ENCODE measurements at regions not wholly inside any gene's neighbourhood (a gene's known extent, or its start where the extent isn't known, plus 50 kb on each side); places are given as distances from the start of the nearest gene placed in this dataset.
A peak's percentile ranks its signal among the peaks of the same experiment; 100 is the strongest.

DNA sequence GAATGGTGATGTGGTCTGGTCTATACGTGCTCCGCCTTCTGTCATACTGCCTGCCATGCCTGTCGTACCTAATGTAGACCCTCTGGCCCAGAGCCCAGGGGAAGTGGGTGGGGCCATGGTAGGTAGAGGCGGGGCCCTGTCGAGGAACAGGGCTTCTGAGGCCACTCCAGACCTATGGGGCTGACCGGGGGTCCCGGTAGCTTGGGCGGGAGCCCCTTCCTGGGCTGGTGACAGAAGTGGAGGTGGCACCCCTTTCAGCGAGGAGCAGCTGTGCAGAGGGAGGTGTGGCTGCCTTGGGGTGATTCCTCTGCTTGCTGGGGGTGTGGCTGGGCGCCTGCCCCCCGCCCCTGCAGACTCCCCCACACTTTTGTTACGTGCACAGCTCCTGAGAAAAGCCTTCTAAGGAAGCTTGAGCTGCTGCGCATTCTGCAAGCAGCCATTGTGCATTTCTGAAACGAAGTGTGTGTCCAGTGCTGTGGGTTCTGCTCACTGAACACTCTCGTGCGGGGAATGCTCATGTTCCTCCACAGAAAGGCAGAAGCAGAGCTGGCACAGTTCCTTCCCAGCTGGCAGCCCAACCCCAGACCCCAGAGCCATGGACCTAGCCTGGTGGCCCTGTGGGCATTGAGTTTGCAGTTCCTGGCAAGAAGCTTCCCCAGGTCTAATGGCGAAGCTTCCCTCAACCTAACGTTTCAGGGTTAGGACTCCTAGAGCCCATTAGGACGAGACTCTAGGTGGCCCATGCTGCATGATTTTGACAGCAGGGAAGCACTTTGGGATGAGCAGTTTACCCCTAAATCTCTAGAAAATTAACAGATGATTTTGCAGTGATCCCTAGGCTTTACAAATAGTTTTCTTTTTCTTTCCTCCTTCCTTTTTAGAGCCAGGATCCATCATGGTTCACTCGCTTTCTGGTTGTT, 72.7 kb upstream of the HGFAC start:
- TF ChIP-seq CTCF (IDR thresholded peaks at IDR 0.05; ENCODE audit: low read depth, low read length, missing control alignments): no peak
- H3K27ac ChIP-seq: peak overlapping the region; percentile 85
- peak overlapping the region; percentile 35 for H3K4me3 ChIP-seq (ENCODE audit: low read depth, low read length)
- no peak for DNase-seq
- no peaks in the 10 kb centered on the region for H3K27me3 ChIP-seq (replicated peaks)
- H3K36me3 ChIP-seq (replicated peaks): no peaks in the 10 kb centered on the region
- in situ Hi-C loops (cut with HindIII; ENCODE audit: low pct_ligation_motif_present, low sequenced_read_pairs): no loop called here

- no peaks in the 10 kb centered on the region for H3K36me3 ChIP-seq (replicated peaks)
- TF ChIP-seq CTCF (IDR thresholded peaks at IDR 0.05; ENCODE audit: low read depth, low read length, missing control alignments): no peak
- H3K4me3 ChIP-seq (ENCODE audit: low read depth, low read length): peak overlapping the region; percentile 35
- H3K27ac ChIP-seq: peak overlapping the region; percentile 85
- in situ Hi-C loops (cut with HindIII; ENCODE audit: low pct_ligation_motif_present, low sequenced_read_pairs): no loop called here
- H3K27me3 ChIP-seq (replicated peaks): no peaks in the 10 kb centered on the region
- peak; percentile 95 for DNase-seq
Observed at GRCh38 chr4:3369781-3370674, 71.7 kb upstream of the HGFAC start.

DNA sequence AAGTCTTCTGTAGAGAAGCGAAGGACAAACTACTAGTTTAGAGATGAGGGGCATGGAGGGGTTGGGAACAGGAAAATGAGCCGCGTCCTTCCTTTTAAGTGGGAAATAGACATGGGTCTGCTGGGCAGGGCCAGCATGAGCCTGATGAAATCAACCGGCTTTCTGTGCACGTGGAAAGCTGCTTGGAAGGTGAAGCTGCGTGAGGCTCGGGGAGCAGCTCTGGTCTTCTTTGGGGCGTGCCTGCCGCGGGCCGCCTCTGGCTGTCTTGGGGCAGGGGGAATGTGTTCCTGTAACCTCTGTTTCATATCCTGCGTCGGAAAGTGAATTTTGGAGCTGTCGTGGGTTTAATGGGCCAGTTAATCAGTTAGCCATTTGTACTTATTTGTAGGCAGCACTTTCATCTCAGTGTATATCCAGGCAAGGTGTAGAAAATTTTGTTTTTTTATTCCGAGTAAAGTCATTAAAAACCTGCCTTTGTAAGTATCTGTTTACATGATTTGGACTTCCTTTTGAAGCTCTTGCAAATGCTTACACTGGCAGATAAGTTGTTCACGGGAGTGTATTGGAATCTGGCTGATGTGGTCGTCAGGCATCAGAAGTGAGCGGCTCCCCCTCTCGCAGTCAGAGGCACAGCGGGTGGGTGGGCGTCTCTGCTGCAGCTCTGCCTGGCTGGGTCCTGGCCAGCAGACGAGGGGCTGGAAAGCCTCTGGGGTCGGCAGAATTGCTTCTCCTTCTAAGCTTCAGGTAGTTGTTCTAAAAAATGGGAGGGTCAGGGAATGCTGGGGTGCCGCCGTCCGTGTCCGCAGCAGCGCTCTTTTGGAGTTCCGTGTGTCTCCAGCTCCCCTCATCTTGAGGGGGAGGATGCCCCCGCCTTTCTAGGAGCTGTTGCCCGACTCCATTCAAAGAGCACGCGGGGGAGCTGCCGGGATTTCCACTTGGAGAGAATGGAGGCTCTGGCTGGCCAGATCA, 70.5 kb upstream of the HGFAC start:
- DNase-seq: no peak
- Histone ChIP-seq H3K4me3 (ENCODE audit: low read depth, low read length) (no peak overlapping the region), H3K36me3 (replicated peaks) (no peaks in the 10 kb centered on the region), H3K27me3 (replicated peaks) (no peaks in the 10 kb centered on the region), H3K27ac (peak overlapping the region; percentile 85)
- no peak for TF ChIP-seq CTCF (IDR thresholded peaks at IDR 0.05; ENCODE audit: low read depth, low read length, missing control alignments)
- in situ Hi-C loops (cut with HindIII; ENCODE audit: low pct_ligation_motif_present, low sequenced_read_pairs): no loop called here

DNA sequence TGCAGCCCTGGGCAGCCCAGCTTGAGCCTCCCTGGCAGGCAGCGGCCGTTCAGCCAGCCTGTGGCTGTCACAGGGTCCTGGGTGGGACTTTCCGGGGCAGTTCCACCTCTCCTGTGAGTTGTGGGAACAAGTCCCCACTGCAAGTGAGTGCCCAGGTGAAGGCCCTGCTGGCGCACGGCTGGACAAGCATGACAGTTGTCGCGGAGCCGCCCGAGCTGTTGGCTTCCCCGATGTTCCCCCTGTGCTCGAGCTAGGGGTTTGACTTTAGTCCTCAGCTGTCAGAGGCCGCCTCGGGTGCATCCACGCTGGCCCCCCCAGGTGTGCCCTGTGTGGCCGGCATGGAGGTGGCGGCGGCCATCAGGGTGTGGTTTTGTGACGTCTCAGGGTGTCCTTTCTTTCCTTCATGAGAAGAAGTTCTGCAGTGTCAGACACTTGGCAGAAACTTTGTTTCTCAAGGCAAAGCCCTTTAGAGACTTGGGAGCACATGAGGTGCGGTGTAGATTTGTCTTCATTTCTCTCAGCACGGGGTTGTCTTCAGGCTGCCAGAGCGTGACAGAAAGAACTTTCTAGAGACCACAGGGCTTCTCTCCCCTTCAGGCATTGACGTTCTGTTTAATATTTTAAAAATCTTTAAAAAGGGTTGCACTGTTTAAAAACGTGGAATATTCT, 69.4 kb upstream of the HGFAC start:
- Histone ChIP-seq H3K36me3 (replicated peaks) (no peaks in the 10 kb centered on the region), H3K27me3 (replicated peaks) (no peaks in the 10 kb centered on the region), H3K27ac (no peak overlapping the region), H3K4me3 (ENCODE audit: low read depth, low read length) (no peak overlapping the region)
- no peak for TF ChIP-seq CTCF (IDR thresholded peaks at IDR 0.05; ENCODE audit: low read depth, low read length, missing control alignments)
- in situ Hi-C loops (cut with HindIII; ENCODE audit: low pct_ligation_motif_present, low sequenced_read_pairs): no loop called here
- DNase-seq: no peak
